ENCODE measurements at regions not wholly inside any gene's neighbourhood (a gene's known extent, or its start where the extent isn't known, plus 50 kb on each side); places are given as distances from the start of the nearest gene placed in this dataset.
"Not testable (repeated sequence)": the region's sequence is repeated elsewhere in the genome, so short reads cannot be mapped to it uniquely, and the experiment has no call there.

DNA sequence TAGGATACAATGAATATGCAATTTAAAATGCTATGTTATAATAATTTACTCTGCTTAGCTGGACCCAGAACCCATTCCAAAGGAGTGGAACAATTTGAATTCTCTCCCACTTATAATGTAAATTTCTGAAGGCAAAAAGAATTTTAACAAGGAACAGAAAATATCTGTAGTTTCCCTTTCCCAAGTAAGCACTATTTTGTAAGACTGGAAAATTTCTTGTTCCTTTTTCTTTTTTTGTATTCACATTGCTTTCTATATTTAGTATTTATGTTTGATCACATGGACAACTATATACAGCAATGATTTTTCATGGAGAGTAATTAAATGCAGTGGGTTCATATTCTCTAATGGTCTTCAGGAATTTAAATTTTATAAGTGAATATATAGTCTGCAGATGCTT, 127.4 kb downstream of the GPR85 start:
- TF ChIP-seq, protein P1, sequence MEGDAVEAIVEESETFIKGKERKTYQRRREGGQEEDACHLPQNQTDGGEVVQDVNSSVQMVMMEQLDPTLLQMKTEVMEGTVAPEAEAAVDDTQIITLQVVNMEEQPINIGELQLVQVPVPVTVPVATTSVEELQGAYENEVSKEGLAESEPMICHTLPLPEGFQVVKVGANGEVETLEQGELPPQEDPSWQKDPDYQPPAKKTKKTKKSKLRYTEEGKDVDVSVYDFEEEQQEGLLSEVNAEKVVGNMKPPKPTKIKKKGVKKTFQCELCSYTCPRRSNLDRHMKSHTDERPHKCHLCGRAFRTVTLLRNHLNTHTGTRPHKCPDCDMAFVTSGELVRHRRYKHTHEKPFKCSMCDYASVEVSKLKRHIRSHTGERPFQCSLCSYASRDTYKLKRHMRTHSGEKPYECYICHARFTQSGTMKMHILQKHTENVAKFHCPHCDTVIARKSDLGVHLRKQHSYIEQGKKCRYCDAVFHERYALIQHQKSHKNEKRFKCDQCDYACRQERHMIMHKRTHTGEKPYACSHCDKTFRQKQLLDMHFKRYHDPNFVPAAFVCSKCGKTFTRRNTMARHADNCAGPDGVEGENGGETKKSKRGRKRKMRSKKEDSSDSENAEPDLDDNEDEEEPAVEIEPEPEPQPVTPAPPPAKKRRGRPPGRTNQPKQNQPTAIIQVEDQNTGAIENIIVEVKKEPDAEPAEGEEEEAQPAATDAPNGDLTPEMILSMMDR (IDR thresholded peaks at IDR 0.05) = no peak
- ATAC-seq (ENCODE audit: low FRiP score) = no peak
- DNase-seq (ENCODE audit: low spot score) = no peak

DNA sequence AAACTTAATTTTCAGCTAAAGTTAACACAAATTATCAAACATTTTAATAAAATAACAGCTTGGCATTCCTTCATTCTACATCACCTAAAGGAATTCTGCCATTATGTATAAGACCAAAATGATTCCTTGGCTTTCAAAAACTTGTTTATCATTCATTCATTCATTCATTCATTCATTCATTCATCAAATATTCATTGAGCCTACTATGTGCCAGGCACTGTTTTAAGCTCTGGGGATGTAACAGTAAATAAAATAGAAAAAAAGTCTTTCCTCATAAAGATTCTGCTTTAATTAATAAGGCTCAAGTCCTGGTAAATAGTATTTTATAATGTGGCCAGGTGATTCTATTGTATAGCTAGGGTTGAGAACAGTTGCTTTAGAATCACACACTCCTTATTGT, 127.9 kb downstream of the GPR85 start:
- DNase-seq (ENCODE audit: low spot score) = no peak
- TF ChIP-seq, protein P1 (IDR thresholded peaks at IDR 0.05) = no peak
- no peak for ATAC-seq (ENCODE audit: low FRiP score)

DNA sequence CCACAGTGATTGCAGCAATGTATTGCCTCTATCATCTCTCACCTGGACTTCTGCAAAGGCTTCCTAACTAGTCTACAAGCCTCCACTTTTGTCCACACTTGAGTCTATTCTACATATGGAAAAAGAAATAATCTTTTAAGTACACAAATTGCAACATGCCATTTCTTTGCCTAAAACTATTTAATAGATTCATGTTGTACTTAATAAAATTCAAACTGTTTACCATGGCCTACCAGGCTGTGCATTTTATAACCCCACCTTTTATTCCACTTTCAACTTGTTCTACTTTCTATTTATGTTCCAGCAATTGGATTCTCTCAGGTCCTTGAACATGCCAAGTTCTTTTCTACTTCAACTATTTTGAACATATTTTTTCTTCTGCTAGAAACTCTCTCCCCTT, 128.7 kb downstream of the GPR85 start:
- ATAC-seq (ENCODE audit: low FRiP score) (no peak), DNase-seq (ENCODE audit: low spot score) (no peak)
- TF ChIP-seq, protein P1 (IDR thresholded peaks at IDR 0.05) = no peak

DNA sequence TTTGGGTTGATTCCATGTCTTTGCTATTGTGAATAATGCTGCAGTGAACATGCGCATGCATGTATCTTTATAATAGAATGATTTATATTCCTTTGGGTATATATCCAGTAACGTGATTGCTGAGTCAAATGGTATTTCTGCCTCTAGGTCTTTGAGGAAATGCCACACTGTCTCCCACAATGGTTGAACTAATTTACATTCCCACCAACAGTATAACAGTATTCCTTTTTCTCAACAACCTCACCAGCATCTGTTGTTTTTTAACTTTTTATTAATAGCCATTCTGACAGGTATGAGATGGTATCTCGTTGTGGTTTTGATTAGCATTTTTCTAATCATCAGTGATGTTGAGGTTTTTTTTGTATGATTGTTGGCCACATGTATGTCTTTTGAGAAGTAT, 133.6 kb downstream of the GPR85 start:
- ATAC-seq (ENCODE audit: low FRiP score); DNase-seq (ENCODE audit: low spot score): not testable (repeated sequence)

DNA sequence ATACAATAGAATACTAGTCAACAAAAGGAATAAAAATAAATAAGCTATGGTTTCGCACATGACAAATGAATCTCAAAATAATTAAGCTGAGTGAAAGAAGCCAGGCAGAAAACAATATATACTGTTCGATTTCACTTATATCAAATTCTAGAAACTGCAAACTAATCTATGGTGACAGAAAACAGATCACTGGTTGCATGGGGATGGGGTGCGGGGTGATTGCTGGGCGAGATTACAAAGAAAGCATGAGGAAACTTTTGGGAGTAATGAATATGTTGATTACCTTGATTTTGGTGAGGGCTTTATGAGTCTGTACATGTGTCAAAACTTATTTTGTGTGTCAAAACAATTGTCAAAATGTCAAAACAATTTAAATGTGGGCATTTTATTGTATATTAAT, 135.6 kb downstream of the GPR85 start:
- TF ChIP-seq, protein P1 (IDR thresholded peaks at IDR 0.05) = no peak
- no peak for DNase-seq (ENCODE audit: low spot score)
- no peak for ATAC-seq (ENCODE audit: low FRiP score)

DNA sequence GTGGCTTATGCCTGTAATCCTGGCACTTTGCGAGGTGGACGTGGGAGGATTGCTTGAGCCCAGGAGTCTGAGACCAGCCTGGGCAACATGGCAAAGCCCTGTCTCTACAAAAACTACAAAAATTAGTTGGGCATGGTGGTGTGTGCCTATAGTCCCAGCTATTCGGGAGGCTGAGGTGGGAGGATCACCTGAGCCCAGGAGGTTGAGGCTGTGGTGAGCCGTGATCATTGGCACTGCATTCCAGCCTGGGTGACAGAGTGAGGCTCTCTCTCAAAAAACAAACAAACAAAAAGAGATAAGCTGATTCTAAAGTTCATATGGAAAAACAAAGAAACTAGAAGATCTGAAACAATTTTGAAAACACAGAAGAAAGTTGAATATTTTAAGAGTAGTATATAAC, 136.9 kb downstream of the GPR85 start:
- not testable (repeated sequence) for DNase-seq (ENCODE audit: low spot score); ATAC-seq (ENCODE audit: low FRiP score)

DNA sequence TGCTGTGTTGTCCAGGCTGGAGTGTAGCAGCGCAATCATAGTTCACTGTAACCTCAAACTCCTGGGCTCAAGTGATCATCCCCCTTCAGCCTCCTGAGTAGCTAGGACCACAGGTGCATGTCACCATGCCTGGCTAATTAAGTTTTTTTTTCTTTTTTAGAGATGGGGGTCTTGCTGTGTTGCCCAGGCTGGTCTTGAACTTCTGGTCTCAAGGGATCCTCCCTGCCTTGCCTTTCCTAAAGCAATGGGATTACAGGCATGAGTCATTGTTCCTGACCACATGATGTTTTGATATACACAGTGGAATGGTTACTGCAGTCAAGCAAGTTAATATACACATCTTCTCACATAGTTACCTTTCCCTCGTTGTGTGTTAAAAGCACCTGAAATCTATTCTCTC, 140.3 kb downstream of the GPR85 start:
- TF ChIP-seq, protein P1 (IDR thresholded peaks at IDR 0.05) = no peak
- DNase-seq (ENCODE audit: low spot score) (no peak), ATAC-seq (ENCODE audit: low FRiP score) (no peak)

DNA sequence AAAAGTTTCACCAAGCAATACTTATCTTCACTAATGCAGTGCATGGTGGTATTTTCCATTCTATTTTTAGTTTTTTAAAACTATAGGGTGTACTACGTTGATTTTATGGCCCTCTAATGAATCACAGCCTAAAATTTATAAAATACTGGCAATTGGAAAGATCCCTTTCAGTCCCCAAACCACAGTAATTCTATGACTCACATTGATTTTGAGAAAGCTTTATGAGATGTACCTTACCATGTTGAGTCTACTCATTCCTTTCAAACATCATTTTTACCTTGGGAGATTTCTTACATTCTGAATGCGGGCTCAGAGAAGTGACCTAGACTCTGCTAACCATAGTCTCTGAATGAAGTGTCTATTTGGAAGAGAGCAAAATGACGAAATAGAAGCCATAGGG, 141.6 kb downstream of the GPR85 start:
- no peak for DNase-seq (ENCODE audit: low spot score)
- ATAC-seq (ENCODE audit: low FRiP score) = no peak
- TF ChIP-seq, protein P1 (IDR thresholded peaks at IDR 0.05) = no peak
